Hypothalamus (tissue), 51 donors: ENCODE measurements at regions not wholly inside any gene's neighbourhood (a gene's known extent, or its start where the extent isn't known, plus 50 kb on each side); places are given as distances from the start of the nearest gene placed in this dataset.

ENCODE experiments used
- DNase-seq, 51 donors: peaks; one replicate each; lab custom pipeline; 2025; lab: John Stamatoyannopoulos, UW

DNA sequence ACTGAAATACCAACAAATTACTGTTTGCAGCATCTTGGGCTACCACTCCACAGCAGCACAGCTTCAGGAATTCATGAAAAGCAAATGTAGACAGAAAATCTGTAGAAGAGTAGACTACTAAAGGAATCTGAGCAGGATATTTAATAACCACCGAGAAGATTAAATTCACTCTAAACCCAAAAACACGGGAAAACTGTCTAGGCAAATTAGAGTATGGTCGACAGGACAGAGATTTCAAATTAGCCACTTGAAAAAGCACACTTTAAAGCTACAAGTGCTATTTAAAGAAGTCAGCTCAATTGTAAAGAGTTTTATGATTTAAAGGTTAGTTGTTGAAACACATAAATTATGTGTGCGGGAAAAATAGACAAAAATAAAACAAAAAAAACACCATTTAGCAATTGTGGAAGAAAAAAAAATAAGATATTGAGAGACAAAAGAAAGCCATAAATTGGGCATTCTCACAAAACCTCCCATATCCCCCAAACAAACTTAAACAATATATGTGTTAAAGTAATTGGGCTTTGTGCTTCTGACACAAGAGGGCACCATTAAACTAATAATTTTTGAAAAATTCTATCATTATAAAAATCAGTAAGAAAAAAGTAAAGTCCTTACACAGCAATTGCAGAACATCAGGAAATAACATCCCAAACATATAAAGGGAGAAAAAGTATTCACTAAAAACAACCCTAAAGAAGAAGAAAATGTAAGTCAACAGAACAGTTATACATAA is 880.8 kb downstream of the TECRL start:
- DNase-seq, result no peak

DNA sequence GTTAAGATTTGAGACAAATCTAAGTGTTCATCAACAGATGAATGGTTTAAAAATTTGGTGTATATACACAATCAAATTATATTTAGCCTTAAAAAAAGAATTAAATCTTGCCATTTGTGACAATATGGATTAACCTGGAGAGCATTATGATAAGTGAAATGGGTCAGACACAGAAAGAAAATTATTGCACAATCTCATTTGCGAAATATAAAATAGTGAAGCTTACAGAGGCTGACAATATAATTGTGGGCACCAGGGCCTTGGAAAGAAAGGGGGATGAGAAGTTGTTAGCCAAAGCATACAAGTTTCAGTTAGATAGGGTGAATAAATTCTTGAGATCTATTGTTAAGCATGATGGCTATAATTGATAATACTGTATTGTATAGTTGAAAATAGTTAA is 883.0 kb downstream of the TECRL start:
- no peak for DNase-seq

DNA sequence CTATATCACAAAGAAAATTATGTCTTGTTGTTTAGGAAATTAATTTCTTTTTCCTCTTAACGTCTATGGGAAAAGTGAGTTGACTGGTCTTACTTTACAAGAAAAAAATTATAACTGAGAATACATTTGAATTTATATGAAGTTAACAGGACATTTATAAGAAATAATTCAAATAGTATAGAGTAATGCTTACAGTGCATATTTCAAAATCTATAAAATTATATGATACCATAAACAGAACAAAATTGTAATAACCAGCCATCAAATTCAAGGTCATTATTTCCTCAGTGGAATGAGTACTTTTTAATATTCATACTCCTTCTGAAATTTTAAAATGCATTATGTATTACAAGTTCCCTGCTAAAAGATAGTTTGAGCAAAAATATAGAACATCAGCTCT is 884.5 kb downstream of the TECRL start:
- no peak for DNase-seq

DNA sequence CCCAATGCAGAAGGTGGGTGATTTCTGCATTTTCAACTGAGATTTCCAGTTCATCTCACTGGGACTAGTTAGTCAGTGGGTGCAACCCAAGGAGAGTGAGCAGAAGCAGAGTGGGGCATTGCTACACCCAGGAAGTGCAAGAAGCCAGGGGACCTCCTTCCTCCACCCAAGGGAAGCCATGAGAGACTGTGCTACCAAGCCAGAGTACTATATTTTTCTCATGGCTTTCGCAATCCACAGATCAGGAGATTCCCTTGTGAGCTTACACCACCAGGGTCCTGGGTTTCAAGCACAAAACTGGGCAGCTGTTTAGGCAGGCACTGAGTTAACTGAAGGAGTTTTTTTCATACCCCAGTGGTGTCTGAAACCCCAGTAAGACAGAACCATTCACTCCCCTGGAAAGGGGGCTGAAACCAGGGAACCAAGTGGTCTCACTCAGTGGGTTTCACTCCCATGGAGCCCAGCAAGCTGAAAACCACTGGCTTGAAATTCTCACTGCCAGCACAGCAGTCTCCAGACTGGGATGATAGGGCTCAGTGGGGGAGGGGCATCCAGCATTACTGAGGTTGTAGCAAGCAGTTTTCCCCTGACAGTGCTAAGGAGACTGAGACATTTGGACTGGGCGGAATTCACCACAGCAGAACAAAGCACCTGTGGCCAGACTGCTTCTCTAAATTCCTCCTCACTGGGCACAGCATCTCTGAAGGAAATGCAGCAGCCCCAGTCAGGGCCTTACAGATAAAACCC is 903.4 kb downstream of the TECRL start:
- no peak for DNase-seq

DNA sequence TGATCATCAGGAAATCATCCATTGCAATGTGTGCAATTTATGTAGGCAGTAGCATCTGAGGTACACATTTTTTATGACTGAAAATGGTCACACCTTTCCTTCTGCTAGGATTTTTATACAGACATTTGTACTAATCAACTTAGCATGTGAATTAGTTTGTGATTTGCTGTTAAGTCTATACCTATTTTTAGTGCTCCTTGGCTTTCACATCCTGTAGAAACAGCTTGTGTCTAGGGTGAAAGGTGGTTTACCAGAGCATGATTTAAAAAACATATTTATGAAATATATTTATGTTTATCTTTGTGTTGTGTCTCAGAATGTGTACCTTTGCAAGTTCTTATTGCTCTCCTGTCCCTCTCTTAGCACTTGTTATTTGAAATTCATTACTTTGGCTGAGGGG is 916.0 kb downstream of the TECRL start:
- DNase-seq, result no peak

DNA sequence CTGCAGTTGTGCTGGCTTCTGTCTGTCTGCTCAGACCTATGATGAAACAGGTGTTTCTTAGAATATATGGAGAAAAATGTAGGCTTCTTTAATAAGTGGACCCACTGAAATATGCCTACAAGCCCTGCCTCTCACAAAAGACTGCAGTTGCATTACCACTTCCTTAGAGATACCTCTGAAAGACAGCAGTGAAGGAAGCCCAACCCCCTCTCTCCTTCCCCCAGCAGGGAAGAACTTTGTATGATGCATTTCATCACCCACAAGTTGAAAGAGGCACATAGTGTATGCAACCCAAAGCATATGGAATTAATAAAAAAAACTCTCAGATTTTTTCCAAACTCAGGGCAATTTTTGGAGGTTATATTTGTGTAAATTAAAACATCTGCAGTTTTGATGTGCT is 916.7 kb downstream of the TECRL start:
- DNase-seq, result no peak

DNA sequence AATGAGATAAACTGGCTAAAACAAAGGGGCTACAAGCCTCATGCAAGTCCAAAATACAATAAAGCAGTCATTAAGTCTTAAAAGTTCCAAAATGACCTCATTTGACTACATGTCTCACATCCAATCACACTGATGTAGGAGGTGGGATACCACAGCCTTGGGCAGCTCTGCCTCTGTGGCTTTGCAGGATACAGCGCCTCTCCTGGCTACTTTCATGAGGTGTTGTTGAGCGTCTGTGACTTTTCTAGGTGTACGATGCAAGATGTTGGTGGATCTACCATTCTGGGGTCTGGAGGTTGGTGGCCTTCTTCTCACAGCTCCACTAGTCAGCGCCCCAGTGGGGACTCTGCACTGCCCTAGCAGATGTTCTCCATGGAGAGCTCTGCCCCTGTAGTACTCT is 944.9 kb downstream of the TECRL start:
- DNase-seq, result no peak

DNA sequence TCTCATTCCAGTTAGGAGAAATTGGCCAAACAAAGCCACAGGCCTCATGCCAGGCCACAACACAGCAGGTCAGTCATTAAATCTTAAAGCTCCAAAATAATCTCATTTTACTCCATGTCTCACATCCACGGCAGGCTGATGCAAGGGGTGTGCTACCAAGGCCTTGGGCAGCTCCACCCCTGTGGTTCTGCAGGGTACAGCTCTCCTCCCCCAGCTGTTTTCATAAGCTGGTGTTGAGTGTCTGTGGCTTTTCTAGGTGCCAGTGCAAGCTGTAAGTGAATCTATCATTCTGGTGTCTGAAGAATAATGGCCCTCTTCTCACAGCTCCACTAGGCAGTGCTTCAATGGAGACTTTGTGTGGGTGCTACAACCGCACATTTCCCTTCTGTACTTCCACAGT is 949.2 kb downstream of the TECRL start:
- DNase-seq, result no peak

DNA sequence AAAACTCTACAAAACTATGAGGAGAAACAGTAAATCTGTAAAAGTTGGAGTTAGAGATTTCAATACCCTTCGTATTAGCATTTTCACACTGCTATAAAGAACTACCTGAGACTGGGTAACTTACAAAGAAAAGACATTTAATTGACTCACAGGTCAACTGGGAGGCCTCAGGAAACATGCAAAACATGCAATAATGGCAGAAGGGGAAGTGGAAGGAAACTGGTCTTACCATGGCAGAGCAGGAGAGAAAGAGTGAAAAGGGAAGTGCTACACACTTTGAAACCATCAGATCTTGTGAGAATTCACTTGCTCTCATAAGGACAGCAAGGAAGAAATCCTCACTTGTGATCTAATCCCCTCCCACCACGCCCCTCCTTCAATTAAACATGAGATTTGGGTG is 949.9 kb downstream of the TECRL start:
- DNase-seq, result no peak

DNA sequence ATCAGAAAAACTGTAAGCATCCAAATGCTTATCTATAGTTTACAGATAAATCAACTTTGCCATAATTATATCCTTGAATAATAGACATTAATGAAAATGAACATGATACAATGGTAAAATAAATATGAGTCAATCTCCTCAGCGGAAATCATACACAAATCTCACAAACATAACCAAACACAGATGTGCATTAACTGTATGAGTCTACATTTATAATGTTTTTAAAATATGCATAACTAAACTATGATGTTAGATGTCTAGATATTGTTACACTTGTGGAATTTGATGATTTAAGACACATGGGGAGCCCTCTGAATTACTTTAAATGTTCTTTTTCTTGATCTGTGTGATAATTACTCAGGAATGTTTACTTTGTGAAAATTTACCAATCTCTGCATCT is 951.2 kb downstream of the TECRL start:
- DNase-seq, result no peak

DNA sequence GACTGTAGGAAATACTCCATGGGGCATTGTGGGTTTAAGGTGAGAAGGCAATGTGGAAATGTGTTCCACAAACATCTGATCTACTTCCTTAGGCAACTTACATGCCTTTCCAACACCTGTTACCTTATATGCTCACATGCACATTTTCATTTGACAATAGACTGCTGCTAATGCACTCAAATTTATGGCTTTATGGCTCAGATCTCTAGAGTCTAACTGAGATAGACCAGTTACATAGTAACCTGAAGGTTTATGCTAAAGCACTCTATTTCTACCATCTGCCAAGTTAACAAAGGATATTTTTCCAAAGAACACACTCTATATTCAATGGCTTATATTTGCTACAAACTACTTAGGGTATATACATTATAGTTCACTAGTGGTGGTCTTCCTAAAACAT is 969.0 kb downstream of the TECRL start:
- DNase-seq, result no peak

DNA sequence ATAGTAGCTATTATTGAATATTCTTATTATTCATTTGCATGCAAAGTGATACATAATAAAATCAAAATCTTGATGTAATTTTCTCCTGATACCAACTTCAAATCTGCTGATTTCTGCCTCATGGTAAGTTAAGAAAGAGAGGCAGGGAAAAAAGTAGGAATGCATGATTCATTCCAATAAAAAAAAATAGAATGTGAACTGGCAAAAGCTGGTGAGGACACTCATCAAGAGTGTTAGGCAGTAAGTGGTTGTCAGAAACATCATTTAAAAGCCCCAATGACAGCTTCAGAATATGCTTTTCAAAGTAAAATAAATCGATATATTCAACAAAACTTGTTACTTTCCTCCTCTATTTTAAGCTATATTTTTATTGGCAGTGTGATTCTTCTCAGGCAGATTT is 979.1 kb downstream of the TECRL start:
- no peak for DNase-seq

DNA sequence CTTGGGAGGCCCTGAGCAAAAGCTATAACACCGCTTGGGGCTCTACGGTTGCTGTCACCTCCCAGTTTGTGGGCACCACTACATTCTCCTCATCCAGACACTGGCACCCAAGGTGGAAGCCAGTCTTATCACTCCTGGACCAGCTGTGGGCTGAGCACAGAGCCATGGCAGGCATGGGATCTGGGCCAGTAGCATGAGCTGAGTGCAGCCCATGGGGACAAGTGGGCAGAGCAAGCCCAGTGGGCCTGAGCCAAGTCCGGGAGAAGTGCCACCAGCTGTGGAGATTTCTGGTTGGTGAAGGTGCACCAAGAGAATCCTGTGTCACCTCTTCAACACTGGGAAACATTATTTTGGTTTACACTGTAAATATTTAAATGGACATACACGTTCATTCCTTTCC is 1013.0 kb downstream of the TECRL start:
- DNase-seq, result no peak

DNA sequence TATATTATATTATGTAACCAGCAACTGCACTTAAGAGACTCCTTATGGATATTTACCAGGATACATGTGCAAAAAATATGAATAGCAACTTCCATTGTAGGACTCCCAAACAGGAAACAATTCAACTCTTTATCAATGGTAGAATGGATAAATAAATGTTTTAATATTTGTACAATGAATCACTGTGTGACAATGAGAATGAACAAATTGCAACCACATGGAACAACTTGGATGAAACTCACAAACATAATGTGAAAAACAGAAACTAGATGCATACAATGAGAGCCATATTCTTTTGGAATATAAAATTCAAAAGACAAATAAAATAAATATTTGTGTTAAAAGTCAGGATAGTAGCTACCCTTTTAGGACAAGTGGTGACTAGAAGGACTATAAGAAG is 1015.7 kb downstream of the TECRL start:
- no peak for DNase-seq

DNA sequence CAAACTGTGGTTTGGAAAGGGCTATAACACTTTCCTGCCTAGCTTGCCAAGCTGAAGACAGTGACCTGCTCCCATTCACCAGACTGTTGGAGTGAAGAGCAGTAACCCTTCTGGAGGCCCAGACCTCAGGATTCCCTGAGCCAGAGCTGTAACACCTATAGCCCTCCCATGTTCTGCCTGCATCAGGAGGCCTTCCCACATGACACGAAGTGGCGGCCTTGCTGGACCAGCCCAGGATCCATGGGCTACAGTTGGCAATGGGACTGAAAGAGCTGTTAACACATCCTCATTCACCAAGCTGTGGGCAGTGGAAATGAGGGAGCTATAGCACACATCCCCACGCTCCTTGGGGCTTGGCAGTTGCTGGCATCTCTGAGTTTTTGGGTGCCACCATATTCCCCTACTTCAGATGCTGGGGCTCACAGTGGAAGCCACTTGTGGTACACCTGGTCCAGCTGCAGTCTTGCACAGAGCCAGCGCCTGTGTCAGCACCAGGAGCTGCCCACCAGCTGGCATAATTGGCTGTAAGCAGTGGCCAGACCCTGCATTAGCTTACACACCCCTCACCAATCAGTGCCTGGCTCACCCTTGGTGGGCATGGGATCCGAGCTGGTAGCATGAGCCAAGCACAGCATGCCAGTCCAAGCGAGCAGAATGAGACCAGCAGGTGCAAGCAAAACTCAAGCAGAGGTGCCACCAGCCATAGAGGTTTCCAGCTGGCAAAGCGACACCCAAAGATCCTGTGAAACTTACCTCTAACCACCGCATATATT is 1029.3 kb downstream of the TECRL start:
- no peak for DNase-seq

DNA sequence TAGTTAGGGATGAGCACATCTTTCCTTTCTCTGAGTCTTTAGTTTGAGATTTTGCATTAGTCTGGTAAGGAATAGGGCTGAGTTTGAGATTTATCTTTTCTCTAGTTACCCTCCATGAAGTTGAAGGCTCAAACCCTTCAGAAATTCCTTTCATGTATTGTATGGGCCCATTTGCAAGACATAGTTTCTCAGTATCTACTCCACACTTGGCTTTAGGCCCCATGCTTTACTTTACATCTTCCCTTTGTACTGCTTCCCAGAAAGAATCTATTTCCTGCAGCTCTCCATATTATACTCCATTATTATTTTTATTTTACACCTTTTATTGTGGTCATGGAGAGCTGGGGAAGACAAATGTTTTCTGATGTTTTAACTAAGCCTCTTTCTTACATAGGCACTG is 1038.2 kb downstream of the TECRL start:
- DNase-seq, result no peak

DNA sequence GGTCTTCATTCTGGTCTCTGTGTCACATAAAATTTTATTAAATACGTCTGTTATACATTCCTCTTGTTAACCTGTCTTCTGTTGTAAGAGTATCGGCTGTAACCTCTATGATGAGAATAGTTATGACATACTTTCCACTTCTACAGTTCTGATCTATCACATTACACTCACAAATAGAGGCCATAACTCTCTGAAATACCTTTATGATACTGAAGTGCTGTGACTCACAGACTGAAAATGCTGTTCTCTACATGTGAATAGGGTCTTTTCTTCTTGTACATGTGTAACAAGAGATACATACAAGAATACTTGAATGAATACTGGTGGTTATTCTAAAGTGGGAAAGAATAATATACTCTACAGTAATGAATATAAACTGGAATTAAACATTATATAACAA is 1047.6 kb downstream of the TECRL start:
- no peak for DNase-seq

DNA sequence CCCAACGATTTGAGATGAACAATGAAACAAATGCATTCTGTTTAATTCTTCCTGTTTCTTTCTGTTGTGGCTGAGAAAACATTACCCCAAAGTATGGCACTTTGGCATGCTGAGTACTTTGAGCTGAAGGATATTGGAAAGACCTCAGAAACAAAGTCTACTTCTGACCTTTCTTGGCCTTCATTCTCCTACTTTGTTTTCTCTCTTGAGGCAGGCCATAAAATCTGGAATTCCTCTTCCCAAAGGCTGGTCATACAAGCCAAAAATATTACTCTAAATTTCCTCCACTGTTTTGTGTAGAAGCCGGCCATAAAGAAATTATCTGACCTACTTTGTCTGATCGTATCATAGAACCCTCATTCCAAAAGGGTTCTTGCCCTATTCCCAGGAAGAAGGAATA is 1048.2 kb downstream of the TECRL start:
- DNase-seq, result no peak

DNA sequence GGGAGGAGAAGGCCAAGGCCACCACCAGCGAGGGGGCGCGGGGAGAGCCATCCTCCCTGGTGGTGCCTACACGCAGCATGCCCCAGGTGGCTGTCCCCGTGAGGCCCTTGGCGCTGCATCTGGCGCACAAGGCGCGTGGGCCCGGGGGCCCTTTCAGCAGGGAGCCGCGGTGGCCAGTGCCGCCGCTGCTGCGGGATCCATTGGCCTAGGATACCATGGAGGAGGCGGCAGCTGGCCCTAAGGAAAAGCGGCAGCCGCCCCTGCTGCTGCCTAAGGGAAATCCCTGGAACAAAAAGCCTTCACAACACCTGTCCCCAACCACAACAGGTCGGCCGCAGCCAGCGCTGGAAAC is 1059.6 kb downstream of the TECRL start:
- DNase-seq, result no peak

DNA sequence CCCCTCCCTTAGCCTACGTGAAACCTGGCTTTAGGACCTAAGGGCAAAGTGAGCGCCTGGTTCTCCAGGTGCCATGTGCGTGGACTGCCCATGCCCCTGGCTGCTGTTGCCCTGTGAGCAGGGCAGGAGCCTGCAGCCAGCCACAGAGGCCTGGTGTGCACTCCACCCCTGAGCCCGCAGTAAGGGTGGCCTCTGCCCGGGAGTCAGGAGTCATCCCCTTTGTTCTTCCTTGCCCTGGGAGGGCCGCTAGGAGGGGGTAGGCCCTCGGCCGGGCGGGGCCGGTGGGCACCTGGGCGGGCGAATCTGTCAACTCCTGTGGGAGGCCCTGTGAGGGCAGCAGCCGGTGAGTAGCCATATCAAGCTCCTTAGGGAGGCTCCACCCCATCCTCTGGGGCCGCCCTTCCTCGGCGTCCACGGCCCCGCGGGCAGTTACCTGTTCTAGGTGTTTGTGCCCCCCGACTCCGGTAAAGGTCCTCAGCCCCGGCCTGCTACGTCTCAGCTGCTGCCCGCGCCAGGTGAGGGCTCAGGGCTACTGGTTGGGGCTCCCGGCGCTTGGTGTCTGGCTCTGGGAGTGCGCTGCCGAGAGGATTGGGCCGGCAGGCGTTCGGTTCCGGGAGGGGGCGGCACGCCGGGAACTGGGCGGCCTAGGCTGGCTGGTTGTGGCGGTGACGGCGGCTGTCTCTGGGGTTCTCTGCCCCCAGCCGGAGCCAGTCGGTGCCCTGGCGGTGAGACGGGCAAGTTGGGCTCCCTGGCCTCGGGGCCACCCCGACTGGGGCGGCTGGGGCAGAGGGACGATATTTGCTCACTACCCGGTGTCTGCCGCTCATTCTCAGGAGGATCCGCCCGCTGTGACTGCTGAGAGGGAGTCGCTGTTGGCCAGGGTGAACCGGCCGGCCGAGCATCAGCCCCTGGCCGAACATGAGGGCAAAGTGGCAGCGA is 1060.2 kb downstream of the TECRL start:
- no peak for DNase-seq

DNA sequence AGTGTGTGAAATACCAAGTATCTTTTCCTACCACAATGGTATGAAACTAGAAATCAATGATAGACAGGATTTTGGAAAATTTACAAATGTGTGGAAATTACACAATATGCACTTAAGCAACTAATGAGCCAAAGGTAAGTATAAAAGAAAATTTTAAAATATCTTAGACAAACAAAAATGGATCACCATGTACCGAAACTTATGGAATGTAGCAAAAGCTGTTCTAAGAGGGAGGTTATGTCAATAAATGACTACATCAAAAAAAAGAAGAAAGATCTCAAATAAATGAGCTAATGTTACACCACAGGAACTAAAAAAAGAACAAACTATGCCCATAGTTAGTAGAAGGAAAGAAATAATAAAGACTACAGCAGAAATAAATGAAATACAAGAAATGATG is 1084.1 kb downstream of the TECRL start:
- DNase-seq, result no peak
